ENCODE measurements at regions not wholly inside any gene's neighbourhood (a gene's known extent, or its start where the extent isn't known, plus 50 kb on each side); places are given as distances from the start of the nearest gene placed in this dataset.

- H3K4ac ChIP-seq (ENCODE audit: low read depth, low read length), result no peak overlapping the region
- H3K4me2 ChIP-seq (ENCODE audit: low read depth, low read length), result no peak overlapping the region
- H3K23ac ChIP-seq (ENCODE audit: low read depth, low read length), result no peak overlapping the region
- H4K20me1 ChIP-seq (ENCODE audit: insufficient read depth, low read length), result no peaks in the 10 kb centered on the region
- no peak overlapping the region for H3K27ac ChIP-seq (ENCODE audit: insufficient read depth, low read length)
- H3K27me3 ChIP-seq (ENCODE audit: control insufficient read depth, insufficient read depth, low read length), result no peaks in the 10 kb centered on the region
- H3K18ac ChIP-seq (ENCODE audit: low read depth, low read length), result no peak overlapping the region
- CTCF ChIA-PET, result no interaction called here
- H2BK15ac ChIP-seq (ENCODE audit: low read depth, low read length), result no peak overlapping the region
- no peak overlapping the region for H2AK9ac ChIP-seq (replicated peaks; ENCODE audit: low read depth, low read length, poor library complexity)
- no TSS peak for BruUV-seq (replicated peaks)
- intact Hi-C loops (cut with micrococcal nuclease), result loop anchor here (10.0 kb wide), 1 partner anchor 384 kb away; no protein-coding TSS in a partner anchor
- dilution Hi-C loops (cut with HindIII; ENCODE audit: low sequenced_read_pairs, unreplicated experiment), result no loop called here
- no peak for ATAC-seq (ENCODE audit: low read depth)
- H3K4me3 ChIP-seq (ENCODE audit: insufficient read depth, low read depth, low read length), result no peak overlapping the region
- peak; percentile 92 for TF ChIP-seq MAFK (IDR thresholded peaks at IDR 0.05; ENCODE audit: low read depth, low read length)
- TF ChIP-seq RFX5 (IDR thresholded peaks at IDR 0.05; ENCODE audit: low read depth, low read length), result no peak
- TF ChIP-seq MAZ (IDR thresholded peaks at IDR 0.05; ENCODE audit: borderline replicate concordance, low read depth, low read length), result no peak
- TF ChIP-seq, protein P1, sequence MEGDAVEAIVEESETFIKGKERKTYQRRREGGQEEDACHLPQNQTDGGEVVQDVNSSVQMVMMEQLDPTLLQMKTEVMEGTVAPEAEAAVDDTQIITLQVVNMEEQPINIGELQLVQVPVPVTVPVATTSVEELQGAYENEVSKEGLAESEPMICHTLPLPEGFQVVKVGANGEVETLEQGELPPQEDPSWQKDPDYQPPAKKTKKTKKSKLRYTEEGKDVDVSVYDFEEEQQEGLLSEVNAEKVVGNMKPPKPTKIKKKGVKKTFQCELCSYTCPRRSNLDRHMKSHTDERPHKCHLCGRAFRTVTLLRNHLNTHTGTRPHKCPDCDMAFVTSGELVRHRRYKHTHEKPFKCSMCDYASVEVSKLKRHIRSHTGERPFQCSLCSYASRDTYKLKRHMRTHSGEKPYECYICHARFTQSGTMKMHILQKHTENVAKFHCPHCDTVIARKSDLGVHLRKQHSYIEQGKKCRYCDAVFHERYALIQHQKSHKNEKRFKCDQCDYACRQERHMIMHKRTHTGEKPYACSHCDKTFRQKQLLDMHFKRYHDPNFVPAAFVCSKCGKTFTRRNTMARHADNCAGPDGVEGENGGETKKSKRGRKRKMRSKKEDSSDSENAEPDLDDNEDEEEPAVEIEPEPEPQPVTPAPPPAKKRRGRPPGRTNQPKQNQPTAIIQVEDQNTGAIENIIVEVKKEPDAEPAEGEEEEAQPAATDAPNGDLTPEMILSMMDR (conservative IDR thresholded peaks at IDR 0.05; ENCODE audit: low read depth, low read length), result no peak
- TF ChIP-seq POLR2A (IDR thresholded peaks at IDR 0.05; ENCODE audit: low read depth, low read length), result no peak
- H4K5ac ChIP-seq (ENCODE audit: low read depth, low read length), result no peak overlapping the region
- H2BK20ac ChIP-seq (ENCODE audit: low read depth, low read length), result no peak overlapping the region
- H3K56ac ChIP-seq (ENCODE audit: extremely low read depth, insufficient read depth, low read length), result no peak overlapping the region
- H2BK120ac ChIP-seq (ENCODE audit: low read depth, low read length), result no peak overlapping the region
- in situ Hi-C loops (cut with MboI; ENCODE audit: low sequenced_read_pairs), result no loop called here
- H3K9ac ChIP-seq (ENCODE audit: low read depth, low read length), result no peak overlapping the region
- no peak overlapping the region for H4K8ac ChIP-seq (ENCODE audit: low read depth in 2 of 2, low read length in 2 of 2)
- H2AK5ac ChIP-seq (ENCODE audit: low read depth, low read length), result no peak overlapping the region
- no peak overlapping the region for H4K91ac ChIP-seq (ENCODE audit: insufficient read depth, low read depth, low read length)
- H3K36me3 ChIP-seq (ENCODE audit: control insufficient read depth, insufficient read depth, low read length), result no peaks in the 10 kb centered on the region
- H3K4me1 ChIP-seq (ENCODE audit: control insufficient read depth, insufficient read depth, low read length), result no peaks in the 10 kb centered on the region
- H2AFZ ChIP-seq (replicated peaks; ENCODE audit: low read length, poor library complexity), result no peak overlapping the region
- no peak overlapping the region for H3K14ac ChIP-seq (replicated peaks; ENCODE audit: low read depth, low read length)
- no peak overlapping the region for H2BK5ac ChIP-seq (ENCODE audit: low read depth, low read length, poor library complexity, severe bottlenecking)
- 0 out of 2 replicates have a peak, but pooled peaks cover 2% of the 10 kb centered on the region for H3K9me3 ChIP-seq (ENCODE audit: control insufficient read depth, insufficient read depth, low read length)
- H3K9me1 ChIP-seq (ENCODE audit: insufficient read depth, low read length), result no peaks in the 10 kb centered on the region
- no peak for DNase-seq
- H3K79me1 ChIP-seq (ENCODE audit: low read depth in 1 of 2, low read length in 2 of 2), result no peaks in the 10 kb centered on the region
- POLR2A ChIA-PET (ENCODE audit: unreplicated experiment), result no interaction called here
Measured at GRCh38 chr4:136438645-136439044, 1093.6 kb downstream of the PCDH18 start.

All from IMR-90 (cell line).